Stimulated activated CD8-positive, alpha-beta memory T cell treated with anti-CD3 and anti-CD28 coated beads, Interleukin-12 subunit alpha, Interleukin-12 subunit beta, amount 100 ng/mL, for 24 hours (primary cell): ENCODE measurements at regions not wholly inside any gene's neighbourhood (a gene's known extent, or its start where the extent isn't known, plus 50 kb on each side); places are given as distances from the start of the nearest gene placed in this dataset.

Experiments used
- DNase-seq: peaks from one replicate; pipeline ENCODE4 v3.0.0-alpha.2; 2020; ENCODE audit errors: extremely low read depth

GRCh38 chr18:24786027-24786426 lies 325.6 kb downstream of the HRH4 start:
- DNase-seq, result no peak

GRCh38 chr18:24790347-24790746 lies 329.9 kb downstream of the HRH4 start:
- no peak for DNase-seq

- DNase-seq, result no peak
These were observed 331.5 kb downstream of the HRH4 start for GRCh38 chr18:24791751-24792545.

GRCh38 chr18:24793742-24794141 lies 333.3 kb downstream of the HRH4 start:
- no peak for DNase-seq

- DNase-seq, result no peak
These were observed 334.7 kb downstream of the HRH4 start for GRCh38 chr18:24795129-24795528.

GRCh38 chr18:24797981-24798380 lies 337.5 kb downstream of the HRH4 start:
- DNase-seq, result no peak

- DNase-seq, result no peak
These were observed 338.7 kb downstream of the HRH4 start for GRCh38 chr18:24799176-24799575.

- DNase-seq, result no peak
These were observed 339.3 kb downstream of the HRH4 start for GRCh38 chr18:24799720-24800119.

GRCh38 chr18:24801001-24801400 lies 340.6 kb downstream of the HRH4 start:
- DNase-seq, result no peak

- no peak for DNase-seq
These were observed 342.0 kb downstream of the HRH4 start for GRCh38 chr18:24802456-24802855.

- no peak for DNase-seq
These were observed 344.7 kb downstream of the HRH4 start for GRCh38 chr18:24805156-24805555.

GRCh38 chr18:24809173-24809950 lies 348.9 kb downstream of the HRH4 start:
- DNase-seq, result no peak

- DNase-seq, result no peak
These were observed 350.3 kb downstream of the HRH4 start for GRCh38 chr18:24810561-24811305.

- no peak for DNase-seq
These were observed 351.7 kb downstream of the HRH4 start for GRCh38 chr18:24811950-24812681.

GRCh38 chr18:24814521-24814920 lies 354.1 kb downstream of the HRH4 start:
- DNase-seq, result no peak

- no peak for DNase-seq
These were observed 356.7 kb downstream of the HRH4 start for GRCh38 chr18:24817150-24817549.

- no peak for DNase-seq
These were observed 357.3 kb downstream of the HRH4 start for GRCh38 chr18:24817587-24818371.

GRCh38 chr18:24818441-24818840 lies 358.0 kb downstream of the HRH4 start:
- no peak for DNase-seq

GRCh38 chr18:24819141-24819890 lies 358.9 kb downstream of the HRH4 start:
- no peak for DNase-seq

- no peak for DNase-seq
These were observed 365.0 kb downstream of the HRH4 start for GRCh38 chr18:24825397-24825796.
